ENCODE measurements at regions not wholly inside any gene's neighbourhood (a gene's known extent, or its start where the extent isn't known, plus 50 kb on each side); places are given as distances from the start of the nearest gene placed in this dataset.

DNA sequence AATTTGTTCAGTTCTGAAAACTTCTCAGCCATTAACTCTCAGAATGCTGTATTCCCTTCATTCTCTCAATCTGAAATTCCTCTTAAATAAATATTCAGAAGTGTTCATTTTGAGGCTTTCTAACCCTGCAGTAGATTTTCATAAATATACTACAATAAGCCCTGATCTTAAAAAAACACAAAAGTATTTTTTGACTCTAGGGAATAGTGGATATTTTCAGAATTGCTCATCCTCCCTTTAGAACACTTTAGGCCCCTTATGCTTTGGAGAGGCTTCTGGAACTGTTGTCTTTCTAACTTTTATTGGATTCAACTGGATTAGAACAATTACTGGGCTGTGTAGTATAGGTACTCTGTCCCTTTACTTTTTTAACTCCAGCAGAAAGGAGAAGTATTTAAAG lies 1662.6 kb upstream of the MIR17HG start:
- no peaks in the 10 kb centered on the region for H3K9me3 Mint-ChIP-seq (ENCODE audit: unreplicated experiment)
- H3K4me3 Mint-ChIP-seq (ENCODE audit: unreplicated experiment): no peak overlapping the region
- no peaks in the 10 kb centered on the region for H3K27me3 Mint-ChIP-seq (ENCODE audit: unreplicated experiment)
- H3K27ac Mint-ChIP-seq (ENCODE audit: unreplicated experiment): no peak overlapping the region
- DNase-seq (ENCODE audit: low spot score): no peak
- H3K4me1 Mint-ChIP-seq (ENCODE audit: unreplicated experiment): no peaks in the 10 kb centered on the region
- no peaks in the 10 kb centered on the region for H3K36me3 Mint-ChIP-seq (ENCODE audit: low read depth, unreplicated experiment)
- TF ChIP-seq, protein P1, sequence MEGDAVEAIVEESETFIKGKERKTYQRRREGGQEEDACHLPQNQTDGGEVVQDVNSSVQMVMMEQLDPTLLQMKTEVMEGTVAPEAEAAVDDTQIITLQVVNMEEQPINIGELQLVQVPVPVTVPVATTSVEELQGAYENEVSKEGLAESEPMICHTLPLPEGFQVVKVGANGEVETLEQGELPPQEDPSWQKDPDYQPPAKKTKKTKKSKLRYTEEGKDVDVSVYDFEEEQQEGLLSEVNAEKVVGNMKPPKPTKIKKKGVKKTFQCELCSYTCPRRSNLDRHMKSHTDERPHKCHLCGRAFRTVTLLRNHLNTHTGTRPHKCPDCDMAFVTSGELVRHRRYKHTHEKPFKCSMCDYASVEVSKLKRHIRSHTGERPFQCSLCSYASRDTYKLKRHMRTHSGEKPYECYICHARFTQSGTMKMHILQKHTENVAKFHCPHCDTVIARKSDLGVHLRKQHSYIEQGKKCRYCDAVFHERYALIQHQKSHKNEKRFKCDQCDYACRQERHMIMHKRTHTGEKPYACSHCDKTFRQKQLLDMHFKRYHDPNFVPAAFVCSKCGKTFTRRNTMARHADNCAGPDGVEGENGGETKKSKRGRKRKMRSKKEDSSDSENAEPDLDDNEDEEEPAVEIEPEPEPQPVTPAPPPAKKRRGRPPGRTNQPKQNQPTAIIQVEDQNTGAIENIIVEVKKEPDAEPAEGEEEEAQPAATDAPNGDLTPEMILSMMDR (IDR thresholded peaks at IDR 0.05; ENCODE audit: unreplicated experiment): no peak

DNA sequence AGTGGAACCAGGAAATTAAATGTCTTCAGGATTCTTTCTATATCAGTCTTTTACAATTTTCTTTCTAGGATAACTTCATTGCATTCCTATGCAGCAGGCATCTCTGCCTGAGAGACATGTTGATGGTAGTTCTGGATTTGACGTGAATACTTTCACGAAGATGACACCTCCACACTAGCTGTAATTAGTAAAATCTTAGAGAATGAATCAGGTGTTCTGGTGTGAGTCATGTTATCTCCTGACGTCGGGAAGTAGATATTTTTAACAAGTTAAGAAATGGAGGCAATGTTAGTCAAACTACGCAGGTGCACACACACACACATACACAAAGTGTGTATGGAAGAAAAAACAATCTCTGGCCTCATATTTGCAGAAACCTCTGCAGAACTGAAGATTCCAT lies 1661.3 kb upstream of the MIR17HG start:
- no peak overlapping the region for H3K27ac Mint-ChIP-seq (ENCODE audit: unreplicated experiment)
- no peaks in the 10 kb centered on the region for H3K9me3 Mint-ChIP-seq (ENCODE audit: unreplicated experiment)
- H3K36me3 Mint-ChIP-seq (ENCODE audit: low read depth, unreplicated experiment): no peaks in the 10 kb centered on the region
- H3K27me3 Mint-ChIP-seq (ENCODE audit: unreplicated experiment): peaks cover 1% of the 10 kb centered on the region
- TF ChIP-seq, protein P1 (IDR thresholded peaks at IDR 0.05; ENCODE audit: unreplicated experiment): no peak
- no peak for DNase-seq (ENCODE audit: low spot score)
- no peaks in the 10 kb centered on the region for H3K4me1 Mint-ChIP-seq (ENCODE audit: unreplicated experiment)
- no peak overlapping the region for H3K4me3 Mint-ChIP-seq (ENCODE audit: unreplicated experiment)

DNA sequence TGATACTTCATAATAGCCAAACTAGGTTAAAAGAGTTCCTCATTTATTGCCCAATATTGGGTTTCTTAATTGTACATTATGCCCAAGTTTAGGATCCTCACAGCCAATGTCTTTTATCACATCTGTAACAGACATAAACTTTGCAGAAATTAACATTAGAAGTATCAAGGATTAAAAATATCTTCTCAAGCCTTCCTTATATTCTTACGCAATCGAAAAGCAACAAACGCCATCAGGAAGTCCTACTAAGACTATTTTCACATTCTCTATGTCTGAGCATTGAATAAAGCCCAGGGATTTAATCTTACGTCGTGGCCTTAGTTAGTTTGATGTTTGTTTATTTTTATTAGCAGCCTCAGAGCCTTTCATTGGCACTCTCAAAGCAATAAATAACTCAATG lies 1660.4 kb upstream of the MIR17HG start:
- no peak overlapping the region for H3K4me3 Mint-ChIP-seq (ENCODE audit: unreplicated experiment)
- H3K36me3 Mint-ChIP-seq (ENCODE audit: low read depth, unreplicated experiment): no peaks in the 10 kb centered on the region

DNA sequence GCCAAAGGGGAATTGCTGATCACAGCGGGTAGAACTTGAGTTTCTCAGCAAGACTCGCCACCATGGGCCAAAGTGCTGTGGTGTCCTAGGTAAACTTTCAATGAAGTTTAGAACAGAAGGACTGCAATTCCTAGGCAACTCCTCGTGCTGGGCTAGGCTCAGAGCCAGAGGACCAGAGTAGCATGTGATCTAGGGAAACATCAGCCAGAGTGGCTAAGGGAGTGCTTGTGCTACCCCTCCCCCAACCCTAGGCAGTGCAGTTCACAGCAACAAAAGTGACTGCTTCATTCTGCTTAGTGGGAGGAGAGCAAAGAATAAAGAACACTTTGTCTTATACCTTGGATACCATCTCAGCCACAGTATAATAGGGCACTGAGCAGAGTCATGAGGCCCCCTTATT lies 1658.6 kb upstream of the MIR17HG start:
- DNase-seq (ENCODE audit: low spot score): no peak
- peaks cover 1% of the 10 kb centered on the region for H3K27me3 Mint-ChIP-seq (ENCODE audit: unreplicated experiment)
- H3K27ac Mint-ChIP-seq (ENCODE audit: unreplicated experiment): no peak overlapping the region
- H3K9me3 Mint-ChIP-seq (ENCODE audit: unreplicated experiment): no peaks in the 10 kb centered on the region
- no peaks in the 10 kb centered on the region for H3K4me1 Mint-ChIP-seq (ENCODE audit: unreplicated experiment)
- no peak overlapping the region for H3K4me3 Mint-ChIP-seq (ENCODE audit: unreplicated experiment)
- no peaks in the 10 kb centered on the region for H3K36me3 Mint-ChIP-seq (ENCODE audit: low read depth, unreplicated experiment)
- TF ChIP-seq, protein P1 (IDR thresholded peaks at IDR 0.05; ENCODE audit: unreplicated experiment): no peak

More for the DNA sequence above, 1660.4 kb upstream of the MIR17HG start:
- no peak for DNase-seq (ENCODE audit: low spot score)
- no peaks in the 10 kb centered on the region for H3K4me1 Mint-ChIP-seq (ENCODE audit: unreplicated experiment)
- no peak overlapping the region for H3K27ac Mint-ChIP-seq (ENCODE audit: unreplicated experiment)
- TF ChIP-seq, protein P1 (IDR thresholded peaks at IDR 0.05; ENCODE audit: unreplicated experiment): no peak
- no peaks in the 10 kb centered on the region for H3K9me3 Mint-ChIP-seq (ENCODE audit: unreplicated experiment)
- peaks cover 1% of the 10 kb centered on the region for H3K27me3 Mint-ChIP-seq (ENCODE audit: unreplicated experiment)

DNA sequence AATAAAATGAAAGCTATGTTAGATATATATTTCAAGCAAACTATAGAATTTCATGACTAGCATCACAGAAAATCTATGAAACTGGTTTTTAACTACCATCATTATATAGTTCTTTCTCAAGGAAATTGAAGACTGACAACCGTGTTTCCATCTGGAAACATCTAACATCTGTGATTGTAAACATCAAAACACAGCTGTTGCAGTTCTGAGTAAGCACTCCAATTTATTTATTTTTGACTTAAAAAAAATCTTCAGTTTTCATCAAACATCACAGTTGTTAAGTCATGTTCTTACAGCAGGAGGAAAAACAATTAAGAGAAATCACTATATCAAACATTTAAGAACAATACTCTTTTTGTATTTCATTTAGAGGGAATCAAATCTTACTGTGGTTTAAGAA lies 1653.0 kb upstream of the MIR17HG start:
- Mint-ChIP-seq H3K4me3 (ENCODE audit: unreplicated experiment) (no peak overlapping the region), H3K9me3 (ENCODE audit: unreplicated experiment) (no peaks in the 10 kb centered on the region), H3K27me3 (ENCODE audit: unreplicated experiment) (peaks cover 3% of the 10 kb centered on the region), H3K4me1 (ENCODE audit: unreplicated experiment) (no peaks in the 10 kb centered on the region), H3K36me3 (ENCODE audit: low read depth, unreplicated experiment) (no peaks in the 10 kb centered on the region), H3K27ac (ENCODE audit: unreplicated experiment) (no peak overlapping the region)
- no peak for DNase-seq (ENCODE audit: low spot score)
- TF ChIP-seq, protein P1 (IDR thresholded peaks at IDR 0.05; ENCODE audit: unreplicated experiment): no peak
